SK-N-SH treated with all-trans-retinoic acid at 6 μM for 48 hours (cell line): ENCODE measurements at regions not wholly inside any gene's neighbourhood (a gene's known extent, or its start where the extent isn't known, plus 50 kb on each side); places are given as distances from the start of the nearest gene placed in this dataset.

Experiments
- ATAC-seq: fragments of 200-7000 bp; cut with Tn5 transposase; 3 replicates; pipeline ENCODE4 v1.9.1; 2020; ENCODE audit warnings: mild to moderate bottlenecking, moderate library complexity
- BACH2 ChIP-seq: fragments of 250-450 bp; sonication (Bioruptor Pico); IDR thresholded peaks from 2 replicates; pipeline ENCODE4 v1.9.0; 2021; ENCODE audit warnings: mild to moderate bottlenecking, borderline replicate concordance
- CSDC2 ChIP-seq: fragments of 250-450 bp; sonication (Bioruptor Pico); IDR thresholded peaks from 2 replicates; pipeline ENCODE4 v1.5.0; 2020; ENCODE audit warnings: mild to moderate bottlenecking, moderate library complexity
- ESRRG ChIP-seq: fragments of 250-450 bp; sonication (Bioruptor Pico); IDR thresholded peaks from 2 replicates; pipeline ENCODE4 v1.6.1; 2021; ENCODE audit warnings: mild to moderate bottlenecking
- GLIS3 ChIP-seq: fragments of 250-450 bp; sonication (Bioruptor Pico); IDR thresholded peaks from 2 replicates; pipeline ENCODE4 v1.5.0; 2020; ENCODE audit warnings: mild to moderate bottlenecking, moderate library complexity
- ISL1 ChIP-seq: fragments of 250-450 bp; sonication (Bioruptor Pico); IDR thresholded peaks from 2 replicates; pipeline ENCODE4 v2.1.2; 2022; ENCODE audit warnings: mild to moderate bottlenecking, moderate library complexity
- OSR1 ChIP-seq: fragments of 250-450 bp; sonication (Bioruptor Pico); IDR thresholded peaks from 2 replicates; pipeline ENCODE4 v1.8.0; 2022; ENCODE audit warnings: moderate library complexity, mild to moderate bottlenecking, inconsistent platforms
- PPARA ChIP-seq: fragments of 250-450 bp; sonication (Bioruptor Pico); IDR thresholded peaks from 2 replicates; pipeline ENCODE4 v1.5.0; 2020; ENCODE audit warnings: mild to moderate bottlenecking, borderline replicate concordance
- RARB ChIP-seq: fragments of 250-450 bp; sonication (Bioruptor Pico); IDR thresholded peaks from 2 replicates; pipeline ENCODE4 v1.8.0; 2021; ENCODE audit warnings: mild to moderate bottlenecking, moderate library complexity
- SNAI2 ChIP-seq: fragments of 250-450 bp; sonication (Bioruptor Pico); IDR thresholded peaks from 2 replicates; pipeline ENCODE4 v1.5.0; 2020; ENCODE audit warnings: mild to moderate bottlenecking, moderate library complexity
- TCF4 ChIP-seq: fragments of 250-450 bp; sonication (Bioruptor Pico); IDR thresholded peaks from 2 replicates; pipeline ENCODE4 v1.8.0; 2021; ENCODE audit warnings: mild to moderate bottlenecking, moderate library complexity, borderline replicate concordance
- ZC3H10 ChIP-seq: fragments of 250-450 bp; sonication (Bioruptor Pico); IDR thresholded peaks from 2 replicates; pipeline ENCODE4 v1.5.1; 2021; ENCODE audit warnings: mild to moderate bottlenecking, moderate library complexity
- ZFP3 ChIP-seq: fragments of 250-450 bp; sonication (Bioruptor Pico); IDR thresholded peaks from 2 replicates; pipeline ENCODE4 v1.5.0; 2020; ENCODE audit warnings: mild to moderate bottlenecking, moderate library complexity
- ZFP30 ChIP-seq: fragments of 450-650 bp; formaldehyde crosslinking; IDR thresholded peaks from 2 replicates; pipeline ENCODE4 v1.5.0; 2022; ENCODE audit warnings: mild to moderate bottlenecking, moderate library complexity
- ZNF565 ChIP-seq: fragments of 450-650 bp; formaldehyde crosslinking; conservative IDR thresholded peaks from 2 replicates; pipeline ENCODE4 v1.5.0; 2020; ENCODE audit warnings: low read depth, mild to moderate bottlenecking, moderate library complexity
- ZNF70 ChIP-seq: fragments of 450-650 bp; formaldehyde crosslinking; IDR thresholded peaks from 2 replicates; pipeline ENCODE4 v1.5.0; 2020; ENCODE audit warnings: mild to moderate bottlenecking, moderate library complexity
- TF ChIP-seq, protein P1 (sequence below): fragments of 250-450 bp; sonication (Bioruptor Pico); IDR thresholded peaks from 2 replicates; pipeline ENCODE4 v1.5.1; 2020; ENCODE audit warnings: low read depth, mild to moderate bottlenecking, moderate library complexity
- TF ChIP-seq, protein P2 (sequence below): fragments of 250-450 bp; sonication (Bioruptor Pico); IDR thresholded peaks from 2 replicates; pipeline ENCODE4 v1.8.0; 2021; ENCODE audit warnings: low read depth, mild to moderate bottlenecking, moderate library complexity, borderline replicate concordance
- TF ChIP-seq, protein P3 (sequence below): fragments of 250-450 bp; sonication (Bioruptor Pico); IDR thresholded peaks from 2 replicates; pipeline ENCODE4 v1.8.0; 2020; ENCODE audit warnings: mild to moderate bottlenecking, moderate library complexity, borderline replicate concordance
- TF ChIP-seq, protein P4 (sequence below): fragments of 250-450 bp; sonication (Bioruptor Pico); IDR thresholded peaks from 2 replicates; pipeline ENCODE4 v1.5.1; 2021; ENCODE audit warnings: mild to moderate bottlenecking, moderate library complexity
- TF ChIP-seq, protein P5 (sequence below): fragments of 250-450 bp; sonication (Bioruptor Pico); IDR thresholded peaks from 2 replicates; pipeline ENCODE4 v1.5.0; 2020; ENCODE audit warnings: mild to moderate bottlenecking, moderate library complexity

DNA sequence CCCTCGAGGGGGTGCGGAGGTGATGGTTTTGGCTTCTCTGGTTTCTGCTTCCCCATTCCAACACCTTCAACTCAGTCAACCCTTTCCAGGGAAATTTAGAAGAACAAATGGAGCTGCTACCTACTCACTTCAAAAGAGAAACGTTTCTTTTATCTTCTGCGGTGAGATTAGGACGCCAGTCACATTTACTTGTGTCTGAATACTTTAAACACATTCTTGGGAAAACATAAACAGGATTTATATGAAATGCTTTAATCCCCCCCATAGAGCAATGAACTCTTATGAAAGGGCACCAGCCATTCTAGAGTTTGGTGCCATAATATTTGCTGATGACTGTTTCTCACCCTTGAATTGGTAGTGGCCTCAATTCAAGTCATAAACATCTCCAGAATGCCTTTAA is 253.2 kb upstream of the APCDD1 start:
- ATAC-seq: no peak
- no peak for TF ChIP-seq RARB (CRISPR knock-in tag)
- no peak for TF ChIP-seq ESRRG (CRISPR knock-in tag)
- no peak for TF ChIP-seq SNAI2
- TF ChIP-seq, protein P1, sequence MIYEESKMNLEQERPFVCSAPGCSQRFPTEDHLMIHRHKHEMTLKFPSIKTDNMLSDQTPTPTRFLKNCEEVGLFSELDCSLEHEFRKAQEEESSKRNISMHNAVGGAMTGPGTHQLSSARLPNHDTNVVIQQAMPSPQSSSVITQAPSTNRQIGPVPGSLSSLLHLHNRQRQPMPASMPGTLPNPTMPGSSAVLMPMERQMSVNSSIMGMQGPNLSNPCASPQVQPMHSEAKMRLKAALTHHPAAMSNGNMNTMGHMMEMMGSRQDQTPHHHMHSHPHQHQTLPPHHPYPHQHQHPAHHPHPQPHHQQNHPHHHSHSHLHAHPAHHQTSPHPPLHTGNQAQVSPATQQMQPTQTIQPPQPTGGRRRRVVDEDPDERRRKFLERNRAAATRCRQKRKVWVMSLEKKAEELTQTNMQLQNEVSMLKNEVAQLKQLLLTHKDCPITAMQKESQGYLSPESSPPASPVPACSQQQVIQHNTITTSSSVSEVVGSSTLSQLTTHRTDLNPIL (CRISPR knock-in tag): no peak
- TF ChIP-seq OSR1 (CRISPR knock-in tag): no peak
- TF ChIP-seq ZNF70 (CRISPR knock-in tag): no peak
- TF ChIP-seq, protein P2, sequence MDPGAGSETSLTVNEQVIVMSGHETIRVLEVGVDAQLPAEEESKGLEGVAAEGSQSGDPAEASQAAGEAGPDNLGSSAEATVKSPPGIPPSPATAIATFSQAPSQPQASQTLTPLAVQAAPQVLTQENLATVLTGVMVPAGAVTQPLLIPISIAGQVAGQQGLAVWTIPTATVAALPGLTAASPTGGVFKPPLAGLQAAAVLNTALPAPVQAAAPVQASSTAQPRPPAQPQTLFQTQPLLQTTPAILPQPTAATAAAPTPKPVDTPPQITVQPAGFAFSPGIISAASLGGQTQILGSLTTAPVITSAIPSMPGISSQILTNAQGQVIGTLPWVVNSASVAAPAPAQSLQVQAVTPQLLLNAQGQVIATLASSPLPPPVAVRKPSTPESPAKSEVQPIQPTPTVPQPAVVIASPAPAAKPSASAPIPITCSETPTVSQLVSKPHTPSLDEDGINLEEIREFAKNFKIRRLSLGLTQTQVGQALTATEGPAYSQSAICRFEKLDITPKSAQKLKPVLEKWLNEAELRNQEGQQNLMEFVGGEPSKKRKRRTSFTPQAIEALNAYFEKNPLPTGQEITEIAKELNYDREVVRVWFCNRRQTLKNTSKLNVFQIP (CRISPR knock-in tag): no peak
- no peak for TF ChIP-seq CSDC2 (CRISPR knock-in tag)
- TF ChIP-seq, protein P3, sequence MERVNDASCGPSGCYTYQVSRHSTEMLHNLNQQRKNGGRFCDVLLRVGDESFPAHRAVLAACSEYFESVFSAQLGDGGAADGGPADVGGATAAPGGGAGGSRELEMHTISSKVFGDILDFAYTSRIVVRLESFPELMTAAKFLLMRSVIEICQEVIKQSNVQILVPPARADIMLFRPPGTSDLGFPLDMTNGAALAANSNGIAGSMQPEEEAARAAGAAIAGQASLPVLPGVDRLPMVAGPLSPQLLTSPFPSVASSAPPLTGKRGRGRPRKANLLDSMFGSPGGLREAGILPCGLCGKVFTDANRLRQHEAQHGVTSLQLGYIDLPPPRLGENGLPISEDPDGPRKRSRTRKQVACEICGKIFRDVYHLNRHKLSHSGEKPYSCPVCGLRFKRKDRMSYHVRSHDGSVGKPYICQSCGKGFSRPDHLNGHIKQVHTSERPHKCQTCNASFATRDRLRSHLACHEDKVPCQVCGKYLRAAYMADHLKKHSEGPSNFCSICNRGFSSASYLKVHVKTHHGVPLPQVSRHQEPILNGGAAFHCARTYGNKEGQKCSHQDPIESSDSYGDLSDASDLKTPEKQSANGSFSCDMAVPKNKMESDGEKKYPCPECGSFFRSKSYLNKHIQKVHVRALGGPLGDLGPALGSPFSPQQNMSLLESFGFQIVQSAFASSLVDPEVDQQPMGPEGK (CRISPR knock-in tag): no peak

DNA sequence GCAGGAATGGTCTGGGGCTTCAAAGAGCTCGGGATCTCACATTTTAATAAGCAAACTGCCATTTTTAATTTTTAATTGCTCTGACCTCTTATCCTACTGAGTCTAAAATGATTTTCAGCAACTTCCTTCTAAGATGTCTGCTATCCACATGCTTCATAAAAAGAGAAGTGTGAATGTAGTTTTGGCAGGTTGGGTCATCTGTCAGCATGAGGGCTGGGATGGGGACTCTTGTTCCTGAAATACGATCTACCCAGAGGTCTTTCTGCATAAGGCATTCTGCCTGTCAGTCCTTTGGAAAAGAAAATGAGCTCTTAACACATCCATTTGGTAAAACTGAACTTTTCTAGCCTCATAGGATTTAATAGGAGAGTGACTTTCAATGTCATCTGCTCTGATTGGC is 252.8 kb upstream of the APCDD1 start:
- no peak for ATAC-seq
- TF ChIP-seq, protein P3 (CRISPR knock-in tag): no peak
- TF ChIP-seq TCF4 (CRISPR knock-in tag) (no peak), CSDC2 (CRISPR knock-in tag) (no peak), SNAI2 (no peak), ISL1 (CRISPR knock-in tag) (no peak), ZFP30 (CRISPR knock-in tag) (no peak), RARB (CRISPR knock-in tag) (no peak), PPARA (CRISPR knock-in tag) (no peak), BACH2 (no peak), GLIS3 (no peak), ESRRG (CRISPR knock-in tag) (no peak), ZNF565 (CRISPR knock-in tag) (no peak), ZNF70 (CRISPR knock-in tag) (no peak), ZC3H10 (no peak), ZFP3 (CRISPR knock-in tag) (no peak)
- TF ChIP-seq, protein P4, sequence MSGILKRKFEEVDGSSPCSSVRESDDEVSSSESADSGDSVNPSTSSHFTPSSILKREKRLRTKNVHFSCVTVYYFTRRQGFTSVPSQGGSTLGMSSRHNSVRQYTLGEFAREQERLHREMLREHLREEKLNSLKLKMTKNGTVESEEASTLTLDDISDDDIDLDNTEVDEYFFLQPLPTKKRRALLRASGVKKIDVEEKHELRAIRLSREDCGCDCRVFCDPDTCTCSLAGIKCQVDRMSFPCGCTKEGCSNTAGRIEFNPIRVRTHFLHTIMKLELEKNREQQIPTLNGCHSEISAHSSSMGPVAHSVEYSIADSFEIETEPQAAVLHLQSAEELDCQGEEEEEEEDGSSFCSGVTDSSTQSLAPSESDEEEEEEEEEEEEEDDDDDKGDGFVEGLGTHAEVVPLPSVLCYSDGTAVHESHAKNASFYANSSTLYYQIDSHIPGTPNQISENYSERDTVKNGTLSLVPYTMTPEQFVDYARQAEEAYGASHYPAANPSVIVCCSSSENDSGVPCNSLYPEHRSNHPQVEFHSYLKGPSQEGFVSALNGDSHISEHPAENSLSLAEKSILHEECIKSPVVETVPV (CRISPR knock-in tag): no peak
- TF ChIP-seq, protein P5, sequence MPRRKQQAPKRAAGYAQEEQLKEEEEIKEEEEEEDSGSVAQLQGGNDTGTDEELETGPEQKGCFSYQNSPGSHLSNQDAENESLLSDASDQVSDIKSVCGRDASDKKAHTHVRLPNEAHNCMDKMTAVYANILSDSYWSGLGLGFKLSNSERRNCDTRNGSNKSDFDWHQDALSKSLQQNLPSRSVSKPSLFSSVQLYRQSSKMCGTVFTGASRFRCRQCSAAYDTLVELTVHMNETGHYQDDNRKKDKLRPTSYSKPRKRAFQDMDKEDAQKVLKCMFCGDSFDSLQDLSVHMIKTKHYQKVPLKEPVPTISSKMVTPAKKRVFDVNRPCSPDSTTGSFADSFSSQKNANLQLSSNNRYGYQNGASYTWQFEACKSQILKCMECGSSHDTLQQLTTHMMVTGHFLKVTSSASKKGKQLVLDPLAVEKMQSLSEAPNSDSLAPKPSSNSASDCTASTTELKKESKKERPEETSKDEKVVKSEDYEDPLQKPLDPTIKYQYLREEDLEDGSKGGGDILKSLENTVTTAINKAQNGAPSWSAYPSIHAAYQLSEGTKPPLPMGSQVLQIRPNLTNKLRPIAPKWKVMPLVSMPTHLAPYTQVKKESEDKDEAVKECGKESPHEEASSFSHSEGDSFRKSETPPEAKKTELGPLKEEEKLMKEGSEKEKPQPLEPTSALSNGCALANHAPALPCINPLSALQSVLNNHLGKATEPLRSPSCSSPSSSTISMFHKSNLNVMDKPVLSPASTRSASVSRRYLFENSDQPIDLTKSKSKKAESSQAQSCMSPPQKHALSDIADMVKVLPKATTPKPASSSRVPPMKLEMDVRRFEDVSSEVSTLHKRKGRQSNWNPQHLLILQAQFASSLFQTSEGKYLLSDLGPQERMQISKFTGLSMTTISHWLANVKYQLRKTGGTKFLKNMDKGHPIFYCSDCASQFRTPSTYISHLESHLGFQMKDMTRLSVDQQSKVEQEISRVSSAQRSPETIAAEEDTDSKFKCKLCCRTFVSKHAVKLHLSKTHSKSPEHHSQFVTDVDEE (CRISPR knock-in tag): no peak
- TF ChIP-seq, all 23 proteins: peak for 0
